Rectal smooth muscle tissue (tissue), 1 donor: ENCODE measurements at regions not wholly inside any gene's neighbourhood (a gene's known extent, or its start where the extent isn't known, plus 50 kb on each side); places are given as distances from the start of the nearest gene placed in this dataset.
"Not testable (repeated sequence)": the region's sequence is repeated elsewhere in the genome, so short reads cannot be mapped to it uniquely, and the experiment has no call there.

Experiments
- H3K27ac ChIP-seq: one replicate; pipeline ENCODE4 v1.7.0; 2013; ENCODE audit warnings: low read depth, low read length, inconsistent platforms
- H3K27me3 ChIP-seq: one replicate; pipeline ENCODE4 v1.7.0; 2013; ENCODE audit warnings: low read length; ENCODE audit not compliant: control insufficient read depth, insufficient read depth
- H3K36me3 ChIP-seq: one replicate; pipeline ENCODE4 v1.7.0; 2013; ENCODE audit warnings: low read length; ENCODE audit not compliant: control insufficient read depth, insufficient read depth
- H3K4me1 ChIP-seq: one replicate; pipeline ENCODE4 v1.7.0; 2013; ENCODE audit warnings: low read length; ENCODE audit not compliant: control insufficient read depth, insufficient read depth
- H3K4me3 ChIP-seq: one replicate; pipeline ENCODE4 v1.7.0; 2013; ENCODE audit warnings: low read length
- H3K9ac ChIP-seq: one replicate; pipeline ENCODE4 v1.7.0; 2013; ENCODE audit warnings: low read length

DNA sequence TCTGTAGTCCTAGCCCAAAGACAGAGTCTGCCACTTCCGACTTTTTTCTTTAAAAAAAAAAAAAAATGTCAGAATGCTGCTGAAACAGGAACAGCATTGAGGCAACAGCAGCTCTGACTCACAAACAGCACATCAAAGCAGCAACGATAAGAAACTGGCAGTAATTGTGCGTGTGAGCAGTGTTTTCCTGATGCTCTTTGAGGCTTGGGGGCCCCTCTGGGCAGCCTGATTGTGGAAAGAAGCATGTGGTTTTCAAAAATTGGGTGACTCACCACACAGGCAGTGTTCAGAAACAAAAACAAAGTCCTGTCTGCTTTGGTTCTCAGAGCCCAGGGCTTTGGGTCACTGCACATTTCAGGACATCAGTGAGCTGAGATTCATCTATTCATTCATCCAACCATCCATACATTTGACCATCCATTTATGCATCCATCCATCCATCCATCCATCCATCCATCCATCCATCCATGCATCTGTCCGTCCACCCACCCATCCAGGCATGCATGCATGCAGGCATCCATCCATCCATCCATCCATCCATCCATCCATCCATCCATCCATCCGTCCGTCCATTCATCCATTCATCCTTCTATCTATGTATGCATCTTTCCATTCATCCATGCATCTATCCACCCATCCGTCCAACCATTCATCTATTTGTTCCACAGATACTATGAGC, 308.4 kb downstream of the RPLP1 start:
- Histone ChIP-seq H3K4me1 (no peaks in the 10 kb centered on the region), H3K36me3 (no peaks in the 10 kb centered on the region), H3K9ac (no peak overlapping the region), H3K27ac (no peak overlapping the region), H3K27me3 (no peaks in the 10 kb centered on the region), H3K4me3 (no peak overlapping the region)

DNA sequence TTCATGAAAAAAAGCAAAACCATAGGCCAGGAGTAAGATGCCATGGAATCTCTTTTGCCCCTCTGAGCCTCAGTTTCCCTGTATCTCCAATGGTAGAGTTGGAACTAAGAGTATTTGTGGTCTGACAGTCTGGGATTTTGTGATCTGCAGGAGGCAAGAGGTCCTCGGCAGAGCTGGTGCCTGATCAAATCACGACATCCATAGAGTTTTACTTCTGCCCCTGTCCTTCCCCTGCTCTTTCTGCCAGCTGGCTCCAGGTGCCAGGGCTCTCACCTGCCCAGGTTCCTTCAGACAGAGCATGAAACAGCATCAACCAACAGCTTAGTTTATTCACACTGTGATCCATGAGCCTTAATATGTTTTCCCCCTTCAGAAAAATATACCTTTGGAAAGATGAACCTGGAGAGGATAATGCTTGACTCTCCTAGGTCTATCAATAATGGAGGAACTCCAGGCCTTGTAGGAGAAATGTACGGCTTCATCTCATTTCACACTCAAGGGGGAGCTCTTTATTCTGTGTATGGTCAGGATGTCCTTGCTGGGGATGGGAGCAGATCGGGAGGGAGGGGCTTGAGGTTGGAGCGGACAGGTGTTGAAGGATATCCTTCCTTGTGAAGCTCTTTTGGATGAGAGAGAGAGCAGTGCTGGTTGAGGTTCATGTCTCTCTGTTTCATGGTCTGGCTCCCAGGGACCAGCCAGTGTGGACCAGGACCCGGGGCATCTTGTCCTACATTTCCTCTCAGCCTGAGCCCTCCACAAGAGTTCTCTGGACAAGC, 309.9 kb downstream of the RPLP1 start:
- H3K27me3 ChIP-seq: no peaks in the 10 kb centered on the region
- no peak overlapping the region for H3K9ac ChIP-seq
- no peak overlapping the region for H3K4me3 ChIP-seq
- no peak overlapping the region for H3K27ac ChIP-seq
- H3K4me1 ChIP-seq: no peaks in the 10 kb centered on the region
- H3K36me3 ChIP-seq: no peaks in the 10 kb centered on the region

DNA sequence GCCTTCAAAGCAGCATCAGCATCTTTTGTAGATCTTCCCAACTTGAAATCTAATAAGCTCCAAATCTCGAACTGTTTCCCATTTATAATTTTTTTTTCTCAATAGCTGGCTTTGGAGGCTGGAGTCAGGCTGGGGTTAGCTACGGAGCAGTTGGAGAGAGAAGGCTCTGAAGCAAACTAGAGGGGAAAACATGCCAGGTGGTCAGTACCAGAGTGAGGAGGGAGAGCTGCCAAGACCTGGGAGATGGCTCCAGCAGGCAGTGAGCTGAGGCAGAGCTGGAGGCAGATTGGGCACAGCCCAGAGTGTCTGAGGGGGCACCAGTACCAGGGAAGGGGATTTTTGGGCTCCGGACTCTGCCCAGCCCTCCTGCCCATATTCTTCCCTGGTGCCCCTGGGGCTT, 311.2 kb downstream of the RPLP1 start:
- Histone ChIP-seq H3K27ac (no peak overlapping the region), H3K9ac (no peak overlapping the region), H3K4me1 (no peaks in the 10 kb centered on the region), H3K4me3 (no peak overlapping the region), H3K27me3 (no peaks in the 10 kb centered on the region), H3K36me3 (no peaks in the 10 kb centered on the region)

DNA sequence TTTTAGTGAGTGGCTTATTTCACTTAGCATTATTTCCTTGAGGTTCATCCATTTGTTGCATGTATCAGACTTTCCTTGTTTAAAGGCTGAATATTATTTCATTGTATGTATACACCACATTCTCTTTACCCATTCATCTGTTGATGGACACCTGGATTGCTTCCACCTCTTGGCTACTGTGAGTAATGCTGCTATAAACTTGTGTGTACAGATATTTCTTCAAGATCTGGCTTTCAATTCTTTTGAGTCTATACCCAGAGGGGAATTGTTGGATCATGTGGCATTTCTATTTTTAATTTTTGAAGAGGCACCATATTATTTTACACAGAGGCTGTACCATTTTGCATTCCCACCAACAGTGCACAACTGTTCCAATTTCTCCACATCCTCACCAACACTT, 313.5 kb downstream of the RPLP1 start:
- H3K9ac ChIP-seq: no peak overlapping the region
- no peaks in the 10 kb centered on the region for H3K27me3 ChIP-seq
- no peak overlapping the region for H3K27ac ChIP-seq
- no peaks in the 10 kb centered on the region for H3K4me1 ChIP-seq
- H3K36me3 ChIP-seq: no peaks in the 10 kb centered on the region
- H3K4me3 ChIP-seq: no peak overlapping the region

DNA sequence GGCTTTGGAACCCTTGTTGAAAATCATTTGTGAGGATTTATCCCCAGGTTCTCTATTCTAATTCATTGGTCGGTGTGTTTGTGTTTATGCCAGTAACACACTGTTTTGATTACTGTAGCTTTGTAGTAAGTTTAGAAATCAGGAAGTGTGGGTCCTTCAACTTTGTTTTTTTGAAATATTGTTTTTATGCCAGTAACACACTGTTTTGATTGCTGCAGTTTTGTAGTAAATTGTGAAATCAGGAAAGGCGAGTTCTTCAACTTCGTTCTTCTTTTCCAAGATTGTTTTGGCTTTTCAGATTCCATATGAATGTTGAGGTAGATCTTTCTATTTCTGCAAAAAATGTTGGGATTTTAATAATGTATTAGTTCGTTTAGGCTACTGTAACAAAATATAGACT, 314.6 kb downstream of the RPLP1 start:
- Histone ChIP-seq H3K27me3 (no peaks in the 10 kb centered on the region), H3K4me1 (no peaks in the 10 kb centered on the region), H3K4me3 (no peak overlapping the region), H3K36me3 (no peaks in the 10 kb centered on the region), H3K27ac (no peak overlapping the region), H3K9ac (no peak overlapping the region)

DNA sequence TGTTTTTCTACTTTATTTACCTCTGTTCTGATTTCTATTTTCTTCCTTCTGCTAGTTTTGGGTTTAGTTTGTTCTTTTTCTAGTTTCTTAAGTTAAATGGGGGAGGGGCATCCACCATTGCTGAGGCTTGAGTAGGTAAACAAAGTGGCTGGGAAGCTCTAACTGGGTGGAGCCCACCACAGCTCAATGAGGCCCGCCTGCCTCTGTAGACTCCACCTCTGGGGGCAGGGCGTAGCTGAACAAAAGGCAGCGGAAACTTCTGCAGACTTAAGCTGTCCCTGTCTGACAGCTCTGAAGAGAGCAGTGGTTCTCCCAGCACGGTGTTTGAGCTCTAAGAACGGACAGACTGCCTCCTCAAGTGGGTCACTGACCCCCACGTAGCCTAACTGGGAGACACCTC, 316.7 kb downstream of the RPLP1 start:
- not testable (repeated sequence) for H3K4me1 ChIP-seq, H3K4me3 ChIP-seq, H3K36me3 ChIP-seq, H3K27me3 ChIP-seq, H3K9ac ChIP-seq, H3K27ac ChIP-seq

DNA sequence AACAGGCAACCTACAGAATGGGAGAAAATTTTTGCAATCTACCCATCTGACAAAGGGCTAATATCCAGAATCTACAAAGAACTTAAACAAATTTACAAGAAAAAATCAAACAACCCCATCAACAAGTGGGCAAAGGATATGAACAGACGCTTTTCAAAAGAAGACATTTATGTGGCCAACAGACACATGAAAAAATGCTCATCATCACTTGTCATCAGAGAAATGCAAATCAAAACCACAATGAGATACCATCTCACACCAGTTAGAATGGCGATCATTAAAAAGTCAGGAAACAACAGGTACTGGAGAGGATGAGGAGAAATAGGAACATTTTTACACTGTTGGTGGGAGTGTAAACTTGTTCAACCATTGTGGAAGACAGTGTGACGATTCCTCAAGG, 321.6 kb downstream of the RPLP1 start:
- not testable (repeated sequence) for H3K36me3 ChIP-seq, H3K27me3 ChIP-seq, H3K4me3 ChIP-seq, H3K9ac ChIP-seq, H3K4me1 ChIP-seq, H3K27ac ChIP-seq

DNA sequence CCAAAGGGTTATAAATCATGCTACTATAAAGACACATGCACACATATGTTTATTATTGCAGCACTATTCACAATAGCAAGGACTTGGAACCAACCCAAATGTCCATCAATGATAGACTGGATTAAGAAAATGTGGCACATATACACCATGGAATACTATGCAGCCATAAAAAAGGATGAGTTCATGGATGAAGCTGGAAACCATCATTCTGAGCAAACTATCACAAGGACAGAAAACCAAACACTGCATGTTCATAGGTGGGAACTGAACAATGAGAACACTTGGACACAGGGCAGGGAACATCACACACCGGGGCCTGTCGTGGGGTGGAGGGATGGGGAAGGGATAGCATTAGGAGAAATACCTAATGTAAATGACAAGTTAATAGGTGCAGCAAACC, 322.1 kb downstream of the RPLP1 start:
- H3K9ac ChIP-seq, H3K36me3 ChIP-seq, H3K4me3 ChIP-seq, H3K4me1 ChIP-seq, H3K27ac ChIP-seq, H3K27me3 ChIP-seq: not testable (repeated sequence)

DNA sequence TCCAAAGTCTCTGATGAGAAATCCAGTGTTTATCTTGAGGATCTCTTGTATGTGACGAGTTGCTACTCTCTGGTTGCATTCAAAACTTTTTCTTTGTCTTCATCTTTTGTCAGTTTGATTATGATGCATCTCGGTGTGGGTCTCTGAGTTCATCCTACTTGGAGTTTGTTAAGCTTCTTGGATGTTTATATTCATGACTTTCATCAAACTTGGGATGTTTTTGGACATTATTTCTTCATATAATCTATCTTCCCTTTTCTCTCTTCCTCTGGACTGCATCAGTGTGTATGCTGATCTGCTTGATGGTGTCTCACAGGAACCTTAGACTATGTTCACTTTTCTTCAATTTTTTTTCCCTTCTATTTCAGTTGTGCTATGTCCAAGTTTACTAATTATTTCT, 320.4 kb downstream of the TLE3 start:
- no peaks in the 10 kb centered on the region for H3K36me3 ChIP-seq
- no peaks in the 10 kb centered on the region for H3K4me1 ChIP-seq
- H3K27ac ChIP-seq: no peak overlapping the region
- H3K4me3 ChIP-seq: no peak overlapping the region
- no peak overlapping the region for H3K9ac ChIP-seq
- H3K27me3 ChIP-seq: no peaks in the 10 kb centered on the region

DNA sequence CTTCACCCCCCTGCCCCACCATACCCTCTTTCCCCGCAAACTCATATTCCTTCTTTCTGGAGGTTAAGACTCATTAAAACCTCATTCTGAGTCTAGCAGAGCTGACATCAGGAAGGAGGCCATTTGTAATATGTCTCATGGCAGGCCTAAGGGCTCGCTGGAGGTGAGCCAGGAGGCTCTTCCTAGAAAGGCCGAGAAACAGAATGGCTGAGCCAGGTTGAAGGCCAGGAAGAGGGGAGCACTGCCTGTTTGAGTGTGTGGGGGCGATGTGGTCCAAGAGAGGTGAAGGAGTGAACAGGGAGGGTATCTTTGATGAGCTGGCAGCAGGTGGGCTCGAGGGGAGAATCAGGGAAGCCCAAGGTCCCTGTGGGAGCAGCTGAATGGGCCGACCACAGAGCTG, 317.3 kb downstream of the TLE3 start:
- H3K4me3 ChIP-seq: no peak overlapping the region
- H3K27me3 ChIP-seq: no peaks in the 10 kb centered on the region
- no peak overlapping the region for H3K9ac ChIP-seq
- H3K36me3 ChIP-seq: no peaks in the 10 kb centered on the region
- no peaks in the 10 kb centered on the region for H3K4me1 ChIP-seq
- H3K27ac ChIP-seq: no peak overlapping the region

DNA sequence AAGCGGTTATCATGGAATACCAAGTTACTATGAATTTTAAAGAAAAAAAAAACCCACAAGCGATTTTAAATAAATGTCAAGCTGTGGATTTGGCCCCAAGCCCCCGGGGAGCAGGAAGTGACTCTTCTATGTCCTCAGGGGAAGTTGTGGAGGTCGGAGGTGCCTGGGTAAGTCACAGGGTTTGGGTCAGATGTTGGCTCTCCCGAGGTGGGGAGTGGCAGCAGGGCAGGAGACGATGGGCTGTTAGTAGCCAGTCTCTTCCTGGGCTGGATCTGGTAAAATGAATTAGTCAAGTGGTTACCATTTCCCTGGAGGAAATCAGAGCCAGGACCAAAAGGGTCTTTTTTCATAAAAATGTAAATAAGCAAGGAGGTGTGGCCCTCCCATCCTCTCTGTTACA, 316.7 kb downstream of the TLE3 start:
- Histone ChIP-seq H3K4me1 (no peaks in the 10 kb centered on the region), H3K36me3 (no peaks in the 10 kb centered on the region), H3K27ac (no peak overlapping the region), H3K4me3 (no peak overlapping the region), H3K9ac (no peak overlapping the region), H3K27me3 (no peaks in the 10 kb centered on the region)

DNA sequence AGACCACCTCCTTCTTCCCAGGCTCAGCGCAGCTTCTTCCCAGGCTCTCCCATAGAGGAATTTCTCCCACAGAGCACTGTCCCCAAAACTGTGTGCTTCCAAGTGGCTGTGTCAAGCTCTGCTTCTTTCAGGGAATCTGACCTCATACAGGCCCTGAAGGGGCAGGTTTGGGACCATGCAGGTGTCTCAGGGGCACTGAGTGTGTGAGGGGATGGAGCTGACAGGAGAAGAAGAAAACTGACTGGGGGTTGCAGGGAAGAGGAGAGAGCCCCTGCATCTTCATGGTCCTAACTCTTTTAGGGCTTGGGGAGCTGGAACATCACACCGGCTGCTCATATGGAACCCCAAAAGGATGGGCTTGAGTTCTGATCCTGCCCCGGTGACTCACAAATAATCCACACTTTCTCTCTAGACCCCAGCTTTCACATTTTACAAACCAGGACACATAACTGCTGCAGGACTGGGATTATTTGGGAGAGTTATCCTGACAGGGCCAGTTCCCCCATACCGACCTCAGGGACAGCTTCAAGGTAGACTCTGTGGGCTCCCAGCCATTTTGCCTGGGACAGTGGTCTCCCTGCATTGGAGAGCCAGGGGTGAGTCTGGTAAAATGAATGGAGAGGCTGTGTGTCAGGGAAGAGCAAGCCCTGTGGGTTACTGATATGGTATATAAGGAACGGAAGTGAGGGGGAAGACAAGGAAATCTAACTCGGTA, 316.1 kb downstream of the TLE3 start:
- Histone ChIP-seq H3K4me1 (no peaks in the 10 kb centered on the region), H3K9ac (no peak overlapping the region), H3K36me3 (no peaks in the 10 kb centered on the region), H3K4me3 (no peak overlapping the region), H3K27ac (no peak overlapping the region), H3K27me3 (no peaks in the 10 kb centered on the region)
